ENCODE measurements at regions not wholly inside any gene's neighbourhood (a gene's known extent, or its start where the extent isn't known, plus 50 kb on each side); places are given as distances from the start of the nearest gene placed in this dataset.

DNA sequence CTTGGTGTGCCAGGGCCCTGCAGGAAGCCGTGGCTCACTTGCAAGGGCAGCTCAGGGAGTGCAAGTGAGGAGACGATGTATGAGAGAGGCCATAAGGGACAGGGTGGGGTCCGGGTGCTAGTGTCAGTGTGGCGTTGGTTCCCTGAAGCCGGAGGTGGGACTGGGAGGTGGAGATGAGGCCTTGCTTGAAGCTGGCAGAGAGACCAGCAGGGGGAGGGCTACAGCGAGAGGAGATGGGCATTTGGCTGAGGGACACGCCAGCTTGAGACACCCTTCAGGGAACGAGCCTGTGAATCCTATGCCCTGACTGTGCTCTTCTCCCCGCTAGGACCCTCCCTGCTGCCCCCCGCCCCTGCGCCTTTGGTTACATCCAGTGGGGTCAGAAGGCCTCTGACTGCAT lies 529.1 kb downstream of the TCERG1L start:
- Histone ChIP-seq H3K36me3 (ENCODE audit: control insufficient read depth, insufficient read depth, low read length) (no peaks in the 10 kb centered on the region), H3K27me3 (ENCODE audit: control insufficient read depth, insufficient read depth, low read length) (no peaks in the 10 kb centered on the region), H3K4me3 (ENCODE audit: low read depth, low read length) (no peak overlapping the region)
- TF ChIP-seq, protein P1, sequence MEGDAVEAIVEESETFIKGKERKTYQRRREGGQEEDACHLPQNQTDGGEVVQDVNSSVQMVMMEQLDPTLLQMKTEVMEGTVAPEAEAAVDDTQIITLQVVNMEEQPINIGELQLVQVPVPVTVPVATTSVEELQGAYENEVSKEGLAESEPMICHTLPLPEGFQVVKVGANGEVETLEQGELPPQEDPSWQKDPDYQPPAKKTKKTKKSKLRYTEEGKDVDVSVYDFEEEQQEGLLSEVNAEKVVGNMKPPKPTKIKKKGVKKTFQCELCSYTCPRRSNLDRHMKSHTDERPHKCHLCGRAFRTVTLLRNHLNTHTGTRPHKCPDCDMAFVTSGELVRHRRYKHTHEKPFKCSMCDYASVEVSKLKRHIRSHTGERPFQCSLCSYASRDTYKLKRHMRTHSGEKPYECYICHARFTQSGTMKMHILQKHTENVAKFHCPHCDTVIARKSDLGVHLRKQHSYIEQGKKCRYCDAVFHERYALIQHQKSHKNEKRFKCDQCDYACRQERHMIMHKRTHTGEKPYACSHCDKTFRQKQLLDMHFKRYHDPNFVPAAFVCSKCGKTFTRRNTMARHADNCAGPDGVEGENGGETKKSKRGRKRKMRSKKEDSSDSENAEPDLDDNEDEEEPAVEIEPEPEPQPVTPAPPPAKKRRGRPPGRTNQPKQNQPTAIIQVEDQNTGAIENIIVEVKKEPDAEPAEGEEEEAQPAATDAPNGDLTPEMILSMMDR (IDR thresholded peaks at IDR 0.05; ENCODE audit: insufficient read depth, low read length, poor library complexity, severe bottlenecking): no peak
- no peak for DNase-seq (ENCODE audit: low read depth)

DNA sequence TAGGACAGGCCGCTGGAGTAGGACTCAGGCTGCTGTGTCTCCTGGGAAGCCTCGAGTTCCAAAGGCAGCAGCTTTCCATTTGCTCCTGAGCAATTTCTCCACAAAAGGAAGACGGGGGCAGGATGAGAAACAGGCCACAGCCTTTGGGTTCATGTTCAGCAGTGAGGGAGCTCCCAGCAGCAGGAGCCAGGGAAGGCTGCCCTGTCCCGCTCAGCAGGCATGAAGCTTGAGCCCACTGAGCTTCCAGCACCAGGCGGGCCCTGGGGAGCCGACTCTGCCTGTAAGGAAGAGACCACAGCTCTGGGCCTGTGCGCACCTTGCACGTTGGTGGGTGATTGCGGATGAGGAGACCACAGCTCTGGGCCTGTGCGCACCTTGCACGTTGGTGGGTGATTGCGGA lies 527.2 kb downstream of the TCERG1L start:
- Histone ChIP-seq H3K36me3 (ENCODE audit: control insufficient read depth, insufficient read depth, low read length) (no peaks in the 10 kb centered on the region), H3K4me3 (ENCODE audit: low read depth, low read length) (no peak overlapping the region), H3K27me3 (ENCODE audit: control insufficient read depth, insufficient read depth, low read length) (no peaks in the 10 kb centered on the region)
- DNase-seq (ENCODE audit: low read depth): no peak
- TF ChIP-seq, protein P1 (IDR thresholded peaks at IDR 0.05; ENCODE audit: insufficient read depth, low read length, poor library complexity, severe bottlenecking): no peak

- H3K4me3 ChIP-seq (ENCODE audit: low read depth, low read length): no peak overlapping the region
- TF ChIP-seq, protein P1 (IDR thresholded peaks at IDR 0.05; ENCODE audit: insufficient read depth, low read length, poor library complexity, severe bottlenecking): no peak
- H3K36me3 ChIP-seq (ENCODE audit: control insufficient read depth, insufficient read depth, low read length): no peaks in the 10 kb centered on the region
- no peaks in the 10 kb centered on the region for H3K27me3 ChIP-seq (ENCODE audit: control insufficient read depth, insufficient read depth, low read length)
- DNase-seq (ENCODE audit: low read depth): no peak
Observed at GRCh38 chr10:130786365-130786966, 525.1 kb downstream of the TCERG1L start.

DNA sequence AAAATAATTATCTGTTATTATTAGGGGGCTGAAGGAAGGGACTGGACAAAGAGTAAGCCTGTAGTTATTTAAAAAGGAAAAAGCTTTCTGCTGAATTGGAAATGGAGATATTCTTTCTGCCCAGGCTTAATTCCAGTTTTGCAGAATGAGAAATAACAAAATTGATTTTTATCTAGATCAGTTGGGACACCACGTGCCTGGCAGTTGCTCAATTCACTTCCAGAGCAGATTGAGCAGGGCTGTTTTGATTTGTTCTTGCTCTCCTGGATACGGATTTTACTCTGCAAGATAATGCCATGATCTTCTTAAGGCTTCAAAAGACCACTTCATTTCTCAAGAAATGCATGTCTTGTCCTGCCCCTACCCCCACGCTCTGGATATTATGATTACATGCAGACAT lies 524.3 kb downstream of the TCERG1L start:
- H3K36me3 ChIP-seq (ENCODE audit: control insufficient read depth, insufficient read depth, low read length): no peaks in the 10 kb centered on the region
- no peak overlapping the region for H3K4me3 ChIP-seq (ENCODE audit: low read depth, low read length)
- H3K27me3 ChIP-seq (ENCODE audit: control insufficient read depth, insufficient read depth, low read length): no peaks in the 10 kb centered on the region
- no peak for DNase-seq (ENCODE audit: low read depth)
- TF ChIP-seq, protein P1 (IDR thresholded peaks at IDR 0.05; ENCODE audit: insufficient read depth, low read length, poor library complexity, severe bottlenecking): no peak

GRCh38 chr10:130787821-130788220 lies 523.7 kb downstream of the TCERG1L start:
- TF ChIP-seq, protein P1 (IDR thresholded peaks at IDR 0.05; ENCODE audit: insufficient read depth, low read length, poor library complexity, severe bottlenecking): no peak
- no peak for DNase-seq (ENCODE audit: low read depth)
- Histone ChIP-seq H3K36me3 (ENCODE audit: control insufficient read depth, insufficient read depth, low read length) (no peaks in the 10 kb centered on the region), H3K27me3 (ENCODE audit: control insufficient read depth, insufficient read depth, low read length) (no peaks in the 10 kb centered on the region), H3K4me3 (ENCODE audit: low read depth, low read length) (no peak overlapping the region)

DNA sequence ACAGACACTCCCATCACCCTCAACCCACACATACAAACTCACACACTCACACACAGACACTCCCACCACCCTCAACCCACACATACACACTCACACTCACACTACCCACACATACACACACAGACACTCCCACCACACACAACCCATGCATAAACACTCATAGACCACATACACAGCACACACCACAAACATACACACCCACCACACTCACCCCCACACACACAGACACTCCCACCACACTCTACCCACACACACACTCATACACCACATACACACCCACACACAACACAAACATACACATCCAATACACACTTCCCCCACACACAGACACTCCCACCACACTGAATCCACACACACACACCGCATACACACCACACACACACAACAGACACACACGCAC lies 521.2 kb downstream of the TCERG1L start:
- Histone ChIP-seq H3K27me3 (ENCODE audit: control insufficient read depth, insufficient read depth, low read length) (no peaks in the 10 kb centered on the region), H3K4me3 (ENCODE audit: low read depth, low read length) (no peak overlapping the region), H3K36me3 (ENCODE audit: control insufficient read depth, insufficient read depth, low read length) (no peaks in the 10 kb centered on the region)
- TF ChIP-seq, protein P1 (IDR thresholded peaks at IDR 0.05; ENCODE audit: insufficient read depth, low read length, poor library complexity, severe bottlenecking): no peak
- no peak for DNase-seq (ENCODE audit: low read depth)
